ENCODE measurements at regions not wholly inside any gene's neighbourhood (a gene's known extent, or its start where the extent isn't known, plus 50 kb on each side); places are given as distances from the start of the nearest gene placed in this dataset.

DNA sequence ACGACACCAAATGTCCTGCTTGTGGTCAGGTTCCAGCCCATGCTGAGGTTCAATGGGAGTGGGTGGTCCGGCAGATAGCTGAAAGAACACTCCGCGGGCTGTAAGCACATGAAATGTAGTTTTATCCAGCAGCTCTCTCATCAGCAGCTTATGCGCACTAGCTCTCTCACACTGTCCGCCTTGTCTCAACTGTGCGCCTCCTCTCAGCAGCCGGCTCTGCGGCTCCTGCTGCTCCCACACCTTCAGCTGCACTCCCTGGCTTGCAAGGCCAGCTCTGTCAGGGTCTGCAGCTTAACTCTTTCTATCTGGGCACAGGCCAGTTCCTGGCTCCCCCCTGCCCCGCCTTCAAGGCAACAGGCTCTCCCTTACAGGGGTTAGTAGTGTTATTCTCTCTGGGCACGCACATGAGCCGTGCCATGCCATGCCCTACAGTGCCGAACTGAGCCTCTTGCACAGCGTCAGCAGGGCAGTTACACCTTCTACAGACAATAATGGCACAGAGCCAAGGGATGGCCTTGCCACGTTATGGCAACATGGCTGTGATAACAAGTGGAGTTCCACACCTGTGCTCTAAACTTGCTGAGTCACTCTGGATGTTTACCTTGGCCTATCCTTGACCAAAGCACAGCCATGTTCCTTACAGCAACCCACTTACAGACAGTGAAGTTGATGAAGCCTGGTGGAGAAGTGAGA, 84.0 kb upstream of the LRFN2 start:
- TF ChIP-seq, protein P1, sequence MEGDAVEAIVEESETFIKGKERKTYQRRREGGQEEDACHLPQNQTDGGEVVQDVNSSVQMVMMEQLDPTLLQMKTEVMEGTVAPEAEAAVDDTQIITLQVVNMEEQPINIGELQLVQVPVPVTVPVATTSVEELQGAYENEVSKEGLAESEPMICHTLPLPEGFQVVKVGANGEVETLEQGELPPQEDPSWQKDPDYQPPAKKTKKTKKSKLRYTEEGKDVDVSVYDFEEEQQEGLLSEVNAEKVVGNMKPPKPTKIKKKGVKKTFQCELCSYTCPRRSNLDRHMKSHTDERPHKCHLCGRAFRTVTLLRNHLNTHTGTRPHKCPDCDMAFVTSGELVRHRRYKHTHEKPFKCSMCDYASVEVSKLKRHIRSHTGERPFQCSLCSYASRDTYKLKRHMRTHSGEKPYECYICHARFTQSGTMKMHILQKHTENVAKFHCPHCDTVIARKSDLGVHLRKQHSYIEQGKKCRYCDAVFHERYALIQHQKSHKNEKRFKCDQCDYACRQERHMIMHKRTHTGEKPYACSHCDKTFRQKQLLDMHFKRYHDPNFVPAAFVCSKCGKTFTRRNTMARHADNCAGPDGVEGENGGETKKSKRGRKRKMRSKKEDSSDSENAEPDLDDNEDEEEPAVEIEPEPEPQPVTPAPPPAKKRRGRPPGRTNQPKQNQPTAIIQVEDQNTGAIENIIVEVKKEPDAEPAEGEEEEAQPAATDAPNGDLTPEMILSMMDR (conservative IDR thresholded peaks at IDR 0.05 in 1 of 2, IDR thresholded peaks at IDR 0.05 in 1 of 2; ENCODE audit: extremely low read depth in 1 of 2, insufficient read depth in 1 of 2, low read depth in 1 of 2, low read length in 2 of 2): no peak
- no peak for TF ChIP-seq EZH2 (IDR thresholded peaks at IDR 0.05; ENCODE audit: borderline replicate concordance, low read length)

Measured in mammary epithelial cell (primary cell).